ENCODE measurements at regions not wholly inside any gene's neighbourhood (a gene's known extent, or its start where the extent isn't known, plus 50 kb on each side); places are given as distances from the start of the nearest gene placed in this dataset.

GRCh38 chr7:114835861-114836260 is 86.0 kb upstream of the MDFIC start:
- 0 to 2% (median 0%) methylated on average over 1 of the region's 1 CpG for WGBS, 5 donors
- no peak overlapping the region for H3K4me3 ChIP-seq
- intact Hi-C loops (cut with DNase I; ENCODE audit: low total_unique reads): no loop called here
- H3K27me3 ChIP-seq (replicated peaks in 1 of 7): no peaks in the 10 kb centered on the region
- no peaks in the 10 kb centered on the region for H3K9me3 ChIP-seq
- no peak for TF ChIP-seq POLR2AphosphoS5 (IDR thresholded peaks at IDR 0.05)
- no peak for TF ChIP-seq CTCF (IDR thresholded peaks at IDR 0.05 in 8 of 11, conservative IDR thresholded peaks at IDR 0.05 in 3 of 11)
- no peak for TF ChIP-seq POLR2A (IDR thresholded peaks at IDR 0.05)
- DNase-seq: no peak
- no peaks in the 10 kb centered on the region for H3K36me3 ChIP-seq
- no peak overlapping the region for H3K27ac ChIP-seq
- H3K4me1 ChIP-seq: no peaks in the 10 kb centered on the region

GRCh38 chr7:114842551-114843065 is 79.3 kb upstream of the MDFIC start:
- WGBS, 5 donors: 79 to 83% (median 83%) methylated on average over 5 of the region's 5 CpGs
- Histone ChIP-seq H3K36me3 (no peaks in the 10 kb centered on the region), H3K27me3 (replicated peaks in 1 of 7) (no peaks in the 10 kb centered on the region), H3K4me3 (no peak overlapping the region), H3K27ac (no peak overlapping the region), H3K9me3 (no peaks in the 10 kb centered on the region), H3K4me1 (no peaks in the 10 kb centered on the region)
- no peak for TF ChIP-seq CTCF (IDR thresholded peaks at IDR 0.05 in 8 of 11, conservative IDR thresholded peaks at IDR 0.05 in 3 of 11)
- TF ChIP-seq POLR2A (IDR thresholded peaks at IDR 0.05): no peak
- no peak for TF ChIP-seq POLR2AphosphoS5 (IDR thresholded peaks at IDR 0.05)
- intact Hi-C loops (cut with DNase I; ENCODE audit: low total_unique reads): no loop called here
- DNase-seq: no peak

- TF ChIP-seq POLR2A (IDR thresholded peaks at IDR 0.05) (no peak), POLR2AphosphoS5 (IDR thresholded peaks at IDR 0.05) (no peak), CTCF (IDR thresholded peaks at IDR 0.05 in 8 of 11, conservative IDR thresholded peaks at IDR 0.05 in 3 of 11) (no peak)
These were observed 78.8 kb upstream of the MDFIC start for GRCh38 chr7:114843102-114843501.

GRCh38 chr7:114851406-114852061 is 70.4 kb upstream of the MDFIC start:
- Histone ChIP-seq H3K4me3 (no peak overlapping the region), H3K36me3 (no peaks in the 10 kb centered on the region), H3K27me3 (replicated peaks in 1 of 7) (no peaks in the 10 kb centered on the region), H3K9me3 (no peaks in the 10 kb centered on the region), H3K4me1 (no peaks in the 10 kb centered on the region), H3K27ac (no peak overlapping the region)
- DNase-seq: no peak
- intact Hi-C loops (cut with DNase I; ENCODE audit: low total_unique reads): no loop called here
- WGBS, 5 donors: 31 to 54% (median 47%) methylated on average over 3 of the region's 3 CpGs
- no peak for TF ChIP-seq POLR2AphosphoS5 (IDR thresholded peaks at IDR 0.05)
- TF ChIP-seq POLR2A (IDR thresholded peaks at IDR 0.05): no peak
- no peak for TF ChIP-seq CTCF (IDR thresholded peaks at IDR 0.05 in 8 of 11, conservative IDR thresholded peaks at IDR 0.05 in 3 of 11)

More at GRCh38 chr7:114843102-114843501, 78.8 kb upstream of the MDFIC start:
- no peak for DNase-seq
- H3K27me3 ChIP-seq (replicated peaks in 1 of 7): no peaks in the 10 kb centered on the region
- WGBS, 5 donors: 91 to 96% (median 93%) methylated on average over 3 of the region's 3 CpGs
- no peaks in the 10 kb centered on the region for H3K4me1 ChIP-seq
- no peaks in the 10 kb centered on the region for H3K36me3 ChIP-seq
- intact Hi-C loops (cut with DNase I; ENCODE audit: low total_unique reads): no loop called here
- no peak overlapping the region for H3K27ac ChIP-seq
- no peak overlapping the region for H3K4me3 ChIP-seq
- no peaks in the 10 kb centered on the region for H3K9me3 ChIP-seq

Measured in spleen (tissue), 11 donors.